ENCODE measurements at regions not wholly inside any gene's neighbourhood (a gene's known extent, or its start where the extent isn't known, plus 50 kb on each side); places are given as distances from the start of the nearest gene placed in this dataset.
A peak's percentile ranks its signal among the peaks of the same experiment; 100 is the strongest.

DNA sequence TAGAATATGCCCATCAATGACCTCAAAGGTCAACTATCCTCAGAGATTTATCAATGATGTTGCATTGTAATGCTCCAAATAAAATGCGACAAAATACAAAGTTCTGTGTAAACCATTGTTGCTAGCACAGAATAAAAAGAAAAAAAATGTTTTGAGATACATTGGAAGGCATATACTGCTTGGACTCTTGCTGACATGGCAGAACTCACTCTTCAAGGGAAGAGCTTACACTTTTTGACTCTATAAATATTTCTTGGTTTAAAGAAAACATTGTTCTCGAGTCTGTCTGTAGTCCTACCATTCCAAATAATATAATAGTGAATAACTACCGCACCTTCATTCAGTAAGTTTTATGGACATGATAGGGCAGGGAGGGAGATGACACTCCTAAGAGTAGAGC, 178.7 kb upstream of the RSPO3 start:
- TF ChIP-seq POLR2A (IDR thresholded peaks at IDR 0.05; ENCODE audit: extremely low read depth, insufficient read length), result no peak
- TF ChIP-seq, protein P1, sequence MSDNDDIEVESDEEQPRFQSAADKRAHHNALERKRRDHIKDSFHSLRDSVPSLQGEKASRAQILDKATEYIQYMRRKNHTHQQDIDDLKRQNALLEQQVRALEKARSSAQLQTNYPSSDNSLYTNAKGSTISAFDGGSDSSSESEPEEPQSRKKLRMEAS (IDR thresholded peaks at IDR 0.05; ENCODE audit: low read depth, low read length), result no peak
- no peak for TF ChIP-seq MYC (IDR thresholded peaks at IDR 0.05; ENCODE audit: low read depth, low read length)
- TF ChIP-seq CTCF (IDR thresholded peaks at IDR 0.05; ENCODE audit: low read depth, low read length), result no peak
- no peak for DNase-seq (ENCODE audit: low read depth)
- H3K4me3 ChIP-seq (ENCODE audit: low read depth, low read length), result no peak overlapping the region

- TF ChIP-seq, protein P1 (IDR thresholded peaks at IDR 0.05; ENCODE audit: low read depth, low read length), result no peak
- TF ChIP-seq MYC (IDR thresholded peaks at IDR 0.05; ENCODE audit: low read depth, low read length) (no peak), POLR2A (IDR thresholded peaks at IDR 0.05; ENCODE audit: extremely low read depth, insufficient read length) (no peak), CTCF (IDR thresholded peaks at IDR 0.05; ENCODE audit: low read depth, low read length) (no peak)
- DNase-seq (ENCODE audit: low read depth), result no peak
- no peak overlapping the region for H3K4me3 ChIP-seq (ENCODE audit: low read depth, low read length)
Measured at GRCh38 chr6:126941751-126942150, 176.7 kb upstream of the RSPO3 start.

DNA sequence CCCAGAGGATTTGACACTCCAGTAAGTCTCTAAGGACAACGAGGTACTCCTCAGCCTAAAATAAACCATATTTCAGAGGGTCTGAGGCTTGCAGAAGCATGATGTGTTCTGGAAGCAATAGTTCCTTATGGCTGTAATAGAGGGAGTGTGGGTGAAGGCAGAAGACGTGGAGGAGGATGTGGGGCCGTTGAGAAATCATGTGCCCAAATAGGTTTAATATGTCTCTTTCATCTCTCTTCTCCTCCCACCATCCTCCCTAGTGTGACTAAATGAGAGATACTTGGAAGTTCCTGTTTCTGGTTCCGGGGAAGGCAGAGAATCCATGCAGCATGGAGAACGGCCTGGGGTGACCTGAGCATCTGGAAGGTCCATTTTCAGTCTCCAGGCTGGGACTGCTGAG, 174.0 kb upstream of the RSPO3 start:
- TF ChIP-seq MYC (IDR thresholded peaks at IDR 0.05; ENCODE audit: low read depth, low read length) (no peak), POLR2A (IDR thresholded peaks at IDR 0.05; ENCODE audit: extremely low read depth, insufficient read length) (no peak), CTCF (IDR thresholded peaks at IDR 0.05; ENCODE audit: low read depth, low read length) (no peak)
- TF ChIP-seq, protein P1 (IDR thresholded peaks at IDR 0.05; ENCODE audit: low read depth, low read length), result no peak
- H3K4me3 ChIP-seq (ENCODE audit: low read depth, low read length), result no peak overlapping the region
- DNase-seq (ENCODE audit: low read depth), result peak; percentile 53

DNA sequence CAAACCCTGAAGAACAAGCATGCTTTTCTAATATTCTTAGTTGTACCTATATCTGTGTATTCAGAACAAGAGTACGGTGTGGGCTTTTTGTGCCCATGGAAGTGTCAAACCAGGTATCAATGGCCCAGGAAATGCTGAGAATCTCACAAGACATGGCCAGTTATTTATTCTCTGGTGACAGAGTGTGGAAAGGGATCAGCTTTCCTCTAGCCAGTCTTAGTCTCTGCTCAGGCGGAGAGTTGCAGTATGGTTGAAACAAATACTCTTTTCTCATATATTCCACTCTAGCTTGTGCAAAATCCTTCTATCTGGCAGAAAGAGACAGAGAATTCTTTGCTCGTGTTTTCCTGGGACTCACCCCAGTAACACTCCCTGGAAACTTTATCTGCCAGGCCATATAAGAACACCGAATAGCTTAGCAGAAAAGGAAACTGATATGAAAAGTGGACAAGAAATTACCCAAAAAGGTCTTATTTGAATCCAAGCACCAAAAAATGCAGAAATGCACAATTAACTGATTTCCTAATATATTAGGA, 173.3 kb upstream of the RSPO3 start:
- H3K4me3 ChIP-seq (ENCODE audit: low read depth, low read length), result no peak overlapping the region
- no peak for DNase-seq (ENCODE audit: low read depth)
- no peak for TF ChIP-seq MYC (IDR thresholded peaks at IDR 0.05; ENCODE audit: low read depth, low read length)
- TF ChIP-seq, protein P1 (IDR thresholded peaks at IDR 0.05; ENCODE audit: low read depth, low read length), result no peak

DNA sequence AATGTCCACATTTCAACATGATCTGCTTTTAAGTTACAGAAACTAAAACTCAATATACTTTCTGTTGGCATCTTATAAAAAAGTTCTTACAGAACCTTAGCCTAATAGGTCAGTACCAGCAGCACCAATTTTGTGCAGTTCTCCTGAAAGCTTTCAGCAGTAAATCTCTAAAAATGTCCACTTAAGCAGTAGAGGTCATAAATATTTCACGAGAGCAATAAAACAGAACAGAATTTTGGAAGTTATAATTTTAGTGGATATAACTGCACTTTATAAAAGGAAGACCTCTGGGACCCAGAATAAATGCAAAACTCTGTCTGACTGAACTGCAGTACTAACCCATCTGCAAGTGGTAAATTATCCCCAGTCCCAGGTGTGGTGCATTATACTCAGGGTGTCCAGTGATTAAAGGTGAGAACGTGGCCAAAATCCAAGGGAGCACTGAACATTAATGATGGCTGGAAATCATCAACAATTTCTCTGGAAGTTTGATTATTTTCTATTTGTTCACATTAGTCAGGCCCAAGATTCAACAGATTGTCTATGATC, 172.6 kb upstream of the RSPO3 start:
- no peak for DNase-seq (ENCODE audit: low read depth)
- no peak overlapping the region for H3K4me3 ChIP-seq (ENCODE audit: low read depth, low read length)
- no peak for TF ChIP-seq MYC (IDR thresholded peaks at IDR 0.05; ENCODE audit: low read depth, low read length)
- no peak for TF ChIP-seq POLR2A (IDR thresholded peaks at IDR 0.05; ENCODE audit: extremely low read depth, insufficient read length)
- no peak for TF ChIP-seq CTCF (IDR thresholded peaks at IDR 0.05; ENCODE audit: low read depth, low read length)
- TF ChIP-seq, protein P1 (IDR thresholded peaks at IDR 0.05; ENCODE audit: low read depth, low read length), result no peak

- no peak for DNase-seq (ENCODE audit: low read depth)
- no peak overlapping the region for H3K4me3 ChIP-seq (ENCODE audit: low read depth, low read length)
- TF ChIP-seq POLR2A (IDR thresholded peaks at IDR 0.05; ENCODE audit: extremely low read depth, insufficient read length), result no peak
- no peak for TF ChIP-seq MYC (IDR thresholded peaks at IDR 0.05; ENCODE audit: low read depth, low read length)
- no peak for TF ChIP-seq CTCF (IDR thresholded peaks at IDR 0.05; ENCODE audit: low read depth, low read length)
- TF ChIP-seq, protein P1 (IDR thresholded peaks at IDR 0.05; ENCODE audit: low read depth, low read length), result no peak
Measured at GRCh38 chr6:126947070-126947469, 171.4 kb upstream of the RSPO3 start.

Measured in NB4 (cell line).